ENCODE measurements at regions not wholly inside any gene's neighbourhood (a gene's known extent, or its start where the extent isn't known, plus 50 kb on each side); places are given as distances from the start of the nearest gene placed in this dataset.
"Not testable (repeated sequence)": the region's sequence is repeated elsewhere in the genome, so short reads cannot be mapped to it uniquely, and the experiment has no call there.

DNA sequence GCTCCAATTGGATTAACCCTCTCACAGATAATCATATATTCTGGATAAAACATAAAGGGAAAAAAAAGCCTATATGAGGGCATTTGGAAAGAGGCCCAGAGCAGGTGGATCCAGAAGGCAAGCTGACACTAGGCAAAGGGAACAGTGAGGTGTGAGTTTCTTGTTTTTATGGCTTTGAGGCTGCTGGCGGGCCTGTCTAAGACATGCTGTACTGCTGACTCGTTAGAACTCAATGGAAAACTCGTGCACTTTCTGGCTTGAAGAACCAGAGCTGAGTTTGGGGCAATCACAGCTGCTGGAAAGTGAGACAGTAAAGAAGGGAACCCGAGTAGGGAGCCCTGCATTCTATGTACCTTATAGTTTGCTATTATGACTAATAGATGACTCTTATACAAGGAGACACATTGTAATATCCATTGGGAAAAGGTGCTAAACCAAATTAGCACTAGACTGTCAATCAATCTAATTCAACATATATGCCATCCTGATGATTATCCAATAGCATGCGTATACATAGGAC is 637.1 kb downstream of the GATA3 start:
- no peak for DNase-seq (ENCODE audit: low spot score)

DNA sequence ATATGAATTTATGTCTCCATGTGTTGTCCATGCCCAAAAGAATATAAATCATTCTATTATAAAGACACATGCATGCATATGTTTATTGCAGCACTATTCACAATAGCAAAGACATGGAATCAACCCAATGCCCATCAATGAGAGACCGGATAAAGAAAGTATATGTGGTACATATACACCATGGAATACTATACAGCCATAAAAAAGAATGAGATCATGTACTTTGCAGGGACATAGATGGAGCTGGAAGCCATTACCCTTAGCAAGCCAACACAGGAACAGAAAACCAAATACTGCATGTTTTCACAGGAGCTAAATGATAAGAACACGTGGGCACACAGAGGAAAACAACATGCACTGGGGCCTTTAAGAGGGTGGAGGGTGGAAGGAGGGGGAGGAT is 639.1 kb downstream of the GATA3 start:
- not testable (repeated sequence) for DNase-seq (ENCODE audit: low spot score)

DNA sequence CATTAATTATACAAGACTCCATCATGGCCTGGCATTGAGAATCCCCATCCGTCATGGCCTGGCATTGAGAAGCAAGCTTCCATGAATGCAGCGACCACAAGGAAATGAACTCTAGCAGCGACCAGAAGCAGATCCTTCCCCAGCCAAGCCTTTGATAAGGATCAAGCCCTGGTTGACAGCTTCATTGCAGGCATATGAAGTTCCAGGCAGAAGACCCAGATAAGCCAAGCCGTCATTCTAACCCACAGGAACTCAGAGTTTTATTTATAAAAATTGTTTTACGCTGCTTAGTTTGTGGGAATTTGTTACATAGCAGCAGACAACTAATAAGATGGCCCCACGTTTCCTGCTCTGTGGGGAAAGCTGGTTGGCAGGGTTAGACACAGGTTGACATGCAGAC is 642.3 kb downstream of the GATA3 start:
- no peak for DNase-seq (ENCODE audit: low spot score)

DNA sequence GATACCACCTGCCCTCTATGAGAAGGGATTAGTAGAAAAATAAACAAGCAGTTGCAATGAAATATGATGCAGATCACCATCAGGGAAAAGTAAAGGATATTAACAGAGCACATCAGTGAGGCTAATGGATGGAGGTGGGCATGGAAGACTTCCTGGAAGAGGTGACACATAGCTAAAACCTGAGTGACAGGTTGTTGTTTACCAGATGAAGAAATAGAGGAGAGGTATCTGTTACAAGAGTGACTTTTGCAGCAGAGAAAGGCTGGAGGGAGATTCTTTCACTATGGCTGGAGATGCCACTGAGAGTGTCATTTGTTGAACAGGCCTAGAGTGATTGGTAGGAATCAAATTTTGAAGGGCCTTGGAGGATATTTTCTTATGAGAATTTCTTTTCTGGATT is 646.2 kb downstream of the GATA3 start:
- no peak for DNase-seq (ENCODE audit: low spot score)

DNA sequence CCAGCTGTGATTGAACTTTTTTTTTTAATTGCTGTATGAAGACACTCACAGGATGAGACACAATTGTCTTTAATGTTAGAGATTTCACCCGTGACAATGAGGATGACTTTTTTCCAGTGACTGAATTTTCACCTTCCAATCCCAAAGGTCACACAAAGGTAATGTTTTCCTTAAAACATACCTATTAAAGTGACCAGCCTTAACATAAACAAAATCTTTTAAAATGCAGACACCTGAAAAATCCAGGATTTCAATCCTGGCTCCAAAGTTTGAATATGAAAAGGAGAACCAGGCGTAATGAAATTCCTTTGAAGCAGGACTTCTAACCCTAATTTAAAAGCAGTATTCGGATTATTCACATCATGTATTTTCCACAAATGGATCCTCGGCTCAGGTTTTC is 647.7 kb downstream of the GATA3 start:
- no peak for DNase-seq (ENCODE audit: low spot score)

DNA sequence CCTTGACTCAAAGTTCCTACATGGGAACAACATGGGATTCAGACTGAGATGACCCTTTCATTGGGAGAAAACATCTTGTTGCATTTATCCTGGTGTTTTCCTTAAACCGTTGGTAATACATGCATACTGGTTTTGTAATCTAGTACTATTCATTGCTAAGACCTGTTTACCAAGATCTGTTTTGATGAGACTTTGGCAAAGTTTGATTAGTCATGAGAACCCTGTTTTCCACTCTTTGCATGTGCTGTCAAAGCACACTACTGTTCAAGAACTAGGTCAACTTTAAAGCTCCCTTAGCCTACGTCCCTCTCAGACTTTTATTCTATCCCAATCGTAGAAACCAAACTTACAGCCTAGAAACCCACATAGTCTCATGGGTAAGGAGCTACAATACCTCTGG is 650.9 kb downstream of the GATA3 start:
- no peak for DNase-seq (ENCODE audit: low spot score)

DNA sequence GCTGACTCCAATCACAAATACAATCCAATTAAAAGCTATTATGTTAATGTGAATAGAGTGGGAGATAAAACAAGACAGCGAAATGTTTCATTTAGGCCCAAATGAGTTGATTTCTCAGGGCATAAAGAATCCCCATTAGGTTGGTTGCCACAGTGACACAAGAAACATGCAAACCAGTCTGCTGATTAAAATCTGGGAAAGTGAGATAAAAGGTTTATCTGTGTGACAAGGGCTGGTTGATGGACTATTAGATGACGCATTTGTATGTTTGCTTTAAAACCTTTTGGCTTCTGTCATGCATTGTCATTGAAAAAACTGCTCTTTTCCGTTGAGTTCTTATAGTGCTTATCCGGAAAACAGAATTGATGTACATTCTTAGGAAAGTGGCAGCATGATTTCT is 658.2 kb downstream of the GATA3 start:
- DNase-seq (ENCODE audit: low spot score), result no peak

DNA sequence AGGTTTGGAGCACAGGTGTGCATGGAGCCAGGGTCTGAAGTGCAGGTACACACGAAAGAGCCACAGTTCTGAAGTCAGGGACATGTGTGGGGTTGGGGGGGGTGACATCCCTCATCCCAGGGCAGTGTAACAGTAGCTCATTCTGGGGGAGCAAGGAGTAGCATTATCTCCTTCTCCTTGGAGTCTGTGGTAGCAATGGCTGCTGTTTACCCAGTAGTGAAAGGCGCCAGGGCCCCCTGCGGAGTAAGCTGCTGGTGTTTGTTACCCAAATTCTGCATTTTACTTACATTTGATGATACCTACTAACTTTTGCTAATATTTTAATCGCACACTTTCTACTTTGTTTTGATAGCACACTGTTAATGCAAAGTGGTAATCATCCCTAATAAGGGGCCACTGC is 665.5 kb downstream of the GATA3 start:
- DNase-seq (ENCODE audit: low spot score), result no peak

DNA sequence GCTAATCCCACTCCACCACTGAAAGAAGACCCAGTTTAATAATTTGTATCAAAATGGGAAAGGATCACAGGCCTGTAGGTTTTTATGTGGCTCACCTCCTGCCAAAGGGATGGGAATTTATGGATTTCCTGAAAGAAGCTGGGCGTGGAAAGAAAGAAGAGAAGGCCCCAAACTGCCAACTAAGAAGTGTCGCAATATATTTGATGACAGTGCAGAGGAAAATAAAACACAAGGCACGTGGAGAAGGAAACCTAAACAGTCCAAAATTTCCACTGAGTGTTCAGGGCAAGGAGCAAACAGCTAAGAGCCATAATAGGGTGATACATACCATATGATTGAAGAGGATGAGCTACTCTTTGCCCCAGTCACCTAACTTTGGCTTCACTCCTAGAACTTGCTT is 667.2 kb downstream of the GATA3 start:
- no peak for DNase-seq (ENCODE audit: low spot score)

DNA sequence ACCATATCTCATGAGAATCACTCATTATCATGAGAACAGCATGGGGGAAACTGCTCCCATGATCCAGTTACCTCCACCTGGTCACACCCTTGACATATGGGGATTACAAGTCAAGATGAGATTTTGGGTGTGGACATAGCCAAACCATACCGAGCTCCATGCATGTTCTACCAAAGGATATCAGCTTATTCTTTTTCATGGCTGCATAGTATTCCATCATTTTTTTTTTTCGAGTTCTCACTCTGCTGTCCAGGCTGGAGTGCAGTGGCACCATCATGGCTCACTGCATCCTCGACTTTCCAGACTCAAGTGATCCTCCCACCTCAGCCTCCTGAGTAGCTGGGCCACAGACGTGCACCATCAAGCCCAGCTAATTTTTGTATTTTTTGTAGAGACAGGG is 668.3 kb downstream of the GATA3 start:
- no peak for DNase-seq (ENCODE audit: low spot score)

DNA sequence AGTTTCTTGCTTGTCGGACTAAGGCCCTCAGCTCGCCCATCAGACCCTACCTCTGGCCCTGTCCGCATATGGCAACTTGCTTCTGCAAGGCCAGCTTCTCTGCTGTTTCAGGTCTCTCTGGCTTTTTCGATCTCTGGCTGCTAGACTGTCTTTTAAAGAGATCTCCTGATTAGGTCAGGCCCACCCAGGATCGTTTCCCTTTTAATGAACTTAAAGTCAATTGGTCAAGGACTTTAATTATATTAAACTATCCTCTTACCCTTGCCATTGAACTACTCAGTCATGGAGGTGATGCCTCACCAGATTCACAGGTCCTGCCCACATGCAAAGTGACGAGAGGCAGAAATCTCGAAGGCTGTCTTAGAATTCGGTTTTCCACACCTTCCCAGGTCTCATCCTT is 670.9 kb downstream of the GATA3 start:
- no peak for DNase-seq (ENCODE audit: low spot score)

DNA sequence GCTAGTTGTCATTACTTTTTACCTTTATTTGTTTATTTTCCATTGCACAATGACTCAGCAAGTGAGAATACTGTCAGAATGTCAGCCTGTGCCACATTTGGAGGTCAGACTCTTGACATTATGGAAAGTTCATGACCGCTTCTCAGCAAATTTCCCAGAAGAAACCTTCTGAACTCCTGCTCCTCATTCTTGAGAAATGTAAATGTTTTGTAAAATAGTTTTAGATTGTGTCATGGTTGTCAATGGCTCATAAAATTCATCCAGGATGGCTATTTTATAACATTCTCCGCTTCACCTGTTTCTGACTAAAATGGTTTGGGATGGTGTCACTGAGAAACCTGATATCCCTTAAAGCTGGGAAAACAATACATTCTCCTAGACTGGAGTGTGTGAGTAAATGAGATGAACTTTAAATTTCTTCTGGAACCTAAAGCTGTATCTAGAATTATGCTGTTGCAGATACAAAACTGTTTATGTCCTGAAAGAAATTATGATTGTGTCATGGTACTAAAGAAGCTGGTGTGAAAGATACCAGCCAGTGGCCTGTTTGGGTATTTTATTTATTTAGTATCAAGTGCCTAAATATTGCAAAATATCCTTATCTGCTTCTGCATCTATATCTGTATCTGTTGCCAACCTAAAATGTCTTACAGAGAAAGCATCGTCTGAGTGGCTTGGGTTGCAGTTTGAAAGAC is 671.7 kb downstream of the GATA3 start:
- DNase-seq (ENCODE audit: low spot score), result no peak

DNA sequence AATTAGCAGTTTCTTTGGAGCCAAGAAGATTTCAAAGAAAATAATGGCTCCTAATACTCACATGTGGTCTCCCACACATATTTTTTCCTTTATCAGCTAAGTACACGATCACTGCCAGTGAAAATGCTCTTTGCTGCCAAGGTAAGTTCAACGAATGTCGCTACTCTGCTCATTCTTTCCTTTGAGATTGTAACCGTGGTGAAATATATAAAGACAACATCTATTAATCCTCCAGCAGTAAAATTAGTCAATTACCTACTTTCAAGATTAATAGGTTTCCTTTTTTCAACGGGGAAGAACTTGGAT is 672.2 kb downstream of the GATA3 start:
- DNase-seq (ENCODE audit: low spot score), result no peak

DNA sequence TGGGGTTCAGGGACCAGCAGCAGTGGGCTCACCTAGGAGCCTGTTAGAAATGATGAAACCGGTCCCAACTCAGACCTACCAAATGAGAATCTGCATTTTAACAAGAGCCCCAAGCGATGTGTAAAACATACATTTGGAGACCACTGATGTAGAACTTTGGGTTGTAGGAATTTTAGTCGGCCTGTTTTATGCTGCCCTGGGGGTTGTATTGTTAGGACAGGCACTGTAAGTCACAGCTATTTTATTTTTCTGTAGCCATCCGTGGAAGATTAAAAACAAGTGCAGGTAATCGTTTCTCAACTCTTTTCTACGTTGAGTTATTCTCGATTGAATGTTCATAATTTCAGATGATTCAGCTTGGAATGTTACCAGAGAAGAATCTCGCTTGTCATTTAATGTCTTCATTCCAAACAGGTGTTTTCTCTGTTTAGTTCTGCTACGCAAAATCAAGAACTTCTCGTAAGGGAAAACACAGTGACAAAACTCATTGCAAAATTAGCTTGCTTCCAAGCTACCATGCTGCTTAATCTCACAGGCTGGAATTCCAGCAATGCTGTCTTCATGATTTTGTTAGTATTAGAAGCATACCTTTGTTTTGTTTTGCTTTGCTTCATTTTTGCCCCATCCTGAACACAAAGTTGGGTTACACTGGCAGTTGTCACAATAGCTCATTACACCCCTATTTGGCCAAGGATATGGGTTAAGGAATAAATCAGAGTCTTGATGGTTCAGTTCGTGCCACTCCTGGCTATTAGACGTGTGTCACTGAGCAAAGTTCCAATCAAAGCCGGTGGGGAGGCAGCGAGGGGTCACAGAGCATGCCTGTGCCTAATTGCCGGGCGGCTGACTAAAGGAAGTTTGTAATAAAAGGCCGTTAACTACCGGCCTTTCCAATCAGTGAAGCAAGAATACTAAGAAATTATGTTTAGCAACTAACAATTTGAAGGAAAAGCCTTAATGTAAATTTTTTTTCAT is 676.9 kb downstream of the GATA3 start:
- DNase-seq (ENCODE audit: low spot score), result no peak

DNA sequence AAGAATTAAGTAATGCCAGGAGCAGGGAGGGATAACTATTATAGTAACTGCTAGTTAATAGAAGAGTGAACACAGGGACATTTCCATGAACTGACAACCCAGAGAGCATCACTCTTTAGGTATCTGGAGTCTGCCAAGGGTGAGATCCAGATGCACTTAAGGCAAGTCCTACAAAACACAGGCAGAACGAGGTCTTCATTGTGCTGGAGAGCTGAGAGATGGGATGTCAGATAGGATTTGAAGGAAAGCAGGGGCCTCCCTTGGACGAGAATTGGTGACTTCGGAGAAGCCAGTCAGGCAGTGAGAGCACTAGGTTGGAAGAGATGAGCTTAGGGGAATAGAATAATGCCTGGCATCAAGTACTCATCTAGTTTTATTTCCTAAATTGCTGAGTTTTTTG is 684.5 kb downstream of the GATA3 start:
- no peak for DNase-seq (ENCODE audit: low spot score)

DNA sequence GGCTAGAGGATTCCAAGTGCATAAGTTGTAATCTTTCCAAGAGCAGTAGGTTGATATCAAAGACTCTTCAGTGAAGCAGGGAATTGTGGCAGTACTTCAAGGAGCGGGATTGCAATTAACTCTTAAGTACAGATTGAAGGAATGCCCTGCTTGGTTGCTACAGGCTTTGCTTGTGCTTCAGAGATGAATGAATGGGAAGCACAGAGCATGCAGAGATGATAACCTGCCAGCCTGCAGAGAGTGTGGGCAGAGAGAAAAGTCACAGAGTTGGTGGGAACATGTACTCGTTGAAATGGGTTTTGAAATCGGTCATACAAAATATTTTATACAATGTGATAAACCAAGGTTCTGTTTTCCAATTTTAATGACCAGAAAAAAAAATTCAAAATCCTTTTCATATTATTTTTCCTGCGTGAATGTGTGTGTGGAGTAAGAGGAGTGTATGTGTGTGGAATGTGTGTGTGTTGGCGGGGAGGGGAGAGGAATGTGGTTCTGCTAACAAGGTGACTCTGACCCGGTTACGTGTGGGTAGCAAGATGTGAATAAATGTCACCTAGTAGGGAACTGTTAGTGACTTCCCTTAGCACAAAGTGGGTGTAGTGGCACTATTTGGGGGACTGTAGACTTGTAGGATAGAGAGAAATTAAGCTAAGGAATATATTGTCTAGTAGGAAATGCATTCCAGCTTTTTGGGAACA is 697.8 kb downstream of the GATA3 start:
- no peak for DNase-seq (ENCODE audit: low spot score)

DNA sequence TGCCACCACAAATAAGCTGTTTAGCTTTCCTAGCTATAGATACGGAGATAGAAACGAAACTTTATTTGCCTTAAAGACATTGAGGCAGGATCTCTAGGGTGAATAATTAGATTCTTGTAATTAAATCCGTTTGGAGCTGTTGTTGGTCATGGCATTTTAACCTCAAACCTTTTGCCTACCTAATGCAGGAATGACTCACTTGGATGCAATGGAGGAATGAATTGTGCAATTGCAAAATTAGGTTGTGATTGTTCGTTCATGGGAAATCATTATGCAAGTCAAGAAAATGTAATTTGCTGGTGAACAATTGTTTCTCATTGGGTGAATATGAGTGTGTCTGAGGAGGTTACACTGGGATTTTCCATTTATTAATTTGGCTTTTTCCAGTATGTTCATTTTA is 703.5 kb downstream of the GATA3 start:
- DNase-seq (ENCODE audit: low spot score), result no peak

DNA sequence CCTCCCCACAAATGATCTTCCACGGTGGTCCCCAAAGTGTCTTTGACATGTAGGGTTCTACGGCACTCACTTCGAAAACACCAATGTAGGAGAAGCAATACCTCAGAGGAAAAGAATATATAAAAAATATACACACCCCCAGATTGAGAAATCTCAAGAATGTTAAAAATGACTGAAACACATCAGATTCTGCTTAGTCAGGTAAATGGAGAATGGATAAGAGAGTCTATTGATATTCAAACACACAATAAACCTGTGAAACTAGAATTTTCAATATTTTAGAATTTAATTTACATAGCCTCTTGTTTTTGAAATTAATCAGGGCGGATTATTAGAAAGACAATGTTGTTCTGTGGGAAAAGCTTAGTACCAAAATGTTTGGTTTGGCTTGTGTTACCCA is 712.4 kb downstream of the GATA3 start:
- DNase-seq (ENCODE audit: low spot score), result no peak

DNA sequence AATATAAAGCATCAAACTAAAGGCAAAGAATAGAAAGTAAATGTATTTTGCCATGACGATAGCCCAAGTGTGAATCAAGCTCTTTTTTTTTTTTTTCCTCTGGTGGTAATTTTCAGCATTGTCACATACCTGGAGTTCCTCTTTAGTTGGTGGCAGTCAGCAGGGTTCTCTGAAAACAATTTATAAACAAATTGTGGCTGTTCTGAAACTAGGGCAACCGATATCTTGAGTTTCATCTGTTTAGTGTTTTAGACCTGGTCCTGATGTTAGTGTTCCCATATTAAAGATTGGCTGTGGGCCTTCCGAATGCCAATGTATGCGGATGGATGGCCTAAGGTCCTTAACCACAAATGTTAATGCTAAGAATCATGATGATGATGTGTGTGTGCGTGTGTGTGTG is 713.1 kb downstream of the GATA3 start:
- no peak for DNase-seq (ENCODE audit: low spot score)

DNA sequence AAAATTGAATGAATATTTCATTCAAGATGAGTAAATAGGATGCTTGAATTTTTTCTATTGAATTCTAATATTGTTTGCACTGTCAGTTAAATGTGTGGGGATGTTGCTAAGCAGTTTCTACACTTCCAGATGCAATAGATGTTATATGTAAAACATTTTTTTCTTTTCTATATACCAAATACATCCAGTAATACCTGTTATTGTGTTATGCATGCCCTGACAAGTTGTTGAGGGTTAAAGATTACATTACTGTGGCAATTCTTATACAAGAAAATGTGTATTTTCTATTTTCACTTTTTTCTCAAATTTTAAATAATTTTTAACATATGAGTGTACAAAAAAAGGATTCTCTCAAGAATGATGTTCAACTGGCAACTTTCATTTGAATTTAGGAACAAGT is 713.9 kb downstream of the GATA3 start:
- no peak for DNase-seq (ENCODE audit: low spot score)

DNA sequence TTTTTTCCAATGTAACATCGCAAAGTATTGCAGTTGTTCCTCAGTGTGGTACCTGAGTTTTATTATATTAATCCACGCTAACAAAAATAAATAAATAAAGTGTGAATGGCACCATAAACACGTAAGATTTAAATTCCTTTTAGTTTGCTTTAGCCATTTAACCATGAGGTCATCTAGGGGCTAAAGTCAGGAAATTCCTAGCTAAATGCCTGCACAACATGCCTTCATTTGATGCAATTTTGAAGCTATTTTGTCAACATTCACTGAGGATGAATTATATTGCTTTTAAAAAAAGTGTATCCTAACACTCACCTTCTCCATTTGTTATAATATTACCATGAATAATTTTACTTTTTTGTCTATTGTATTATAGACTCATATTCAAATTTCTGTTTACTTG is 714.4 kb downstream of the GATA3 start:
- no peak for DNase-seq (ENCODE audit: low spot score)

DNA sequence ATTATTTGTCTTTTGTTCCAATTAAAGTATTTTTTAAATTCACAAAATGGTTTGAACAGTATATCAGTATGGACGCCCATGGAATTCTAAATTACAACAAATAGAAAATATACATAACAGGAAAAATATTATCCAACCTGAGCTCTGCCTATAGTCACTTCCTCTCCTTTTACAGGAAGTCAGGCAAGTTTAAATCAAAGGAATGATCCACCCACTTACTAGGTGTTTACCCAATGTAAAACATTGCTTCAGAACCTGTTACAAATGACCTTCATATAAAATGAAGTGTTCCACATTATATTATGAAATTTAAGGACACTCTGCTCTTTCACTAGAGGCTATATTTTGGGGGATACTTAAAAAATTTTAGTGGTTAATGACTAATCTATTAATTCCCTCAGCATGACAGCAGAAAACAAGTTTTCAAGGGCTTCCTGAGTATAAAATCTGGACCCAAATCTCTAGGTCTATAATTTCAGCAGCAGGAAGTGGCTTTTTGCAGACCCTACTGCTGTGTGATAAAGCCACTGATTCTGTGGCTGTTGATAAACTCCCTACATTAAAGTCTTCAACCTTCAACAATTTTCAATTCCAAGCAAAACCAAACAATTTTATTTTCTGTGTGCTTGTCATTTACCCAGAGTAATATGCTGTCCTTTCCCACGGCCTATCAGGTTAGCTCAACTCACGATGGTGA is 722.6 kb downstream of the GATA3 start:
- no peak for DNase-seq (ENCODE audit: low spot score)

Data from COLO829 (cell line).